Subcutaneous abdominal adipose tissue (tissue), 5 donors: ENCODE measurements at regions not wholly inside any gene's neighbourhood (a gene's known extent, or its start where the extent isn't known, plus 50 kb on each side); places are given as distances from the start of the nearest gene placed in this dataset.

ENCODE experiments used
- H3K27ac ChIP-seq: one replicate; pipeline ENCODE4 v1.7.0; 2013; ENCODE audit warnings: low read depth, mild to moderate bottlenecking, inconsistent platforms, low read length, moderate library complexity
- H3K27me3 ChIP-seq, 5 donors: one replicate each; pipeline ENCODE4 v1.7.0; 2013; ENCODE audit warnings: low read length in 5 of 5, inconsistent platforms in 1 of 5; ENCODE audit not compliant: control insufficient read depth in 5 of 5, insufficient read depth in 4 of 5
- H3K36me3 ChIP-seq, 5 donors: one replicate each; pipeline ENCODE4 v1.7.0; 2013; ENCODE audit warnings: low read length in 5 of 5; ENCODE audit not compliant: control insufficient read depth in 5 of 5, insufficient read depth in 5 of 5
- H3K4me1 ChIP-seq, 5 donors: one replicate each; pipeline ENCODE4 v1.7.0; 2013; ENCODE audit warnings: low read length in 5 of 5, mild to moderate bottlenecking in 3 of 5, moderate library complexity in 1 of 5; ENCODE audit not compliant: control insufficient read depth in 5 of 5, insufficient read depth in 5 of 5
- H3K4me3 ChIP-seq, 5 donors: one replicate each; pipeline ENCODE4 v1.7.0; 2013; ENCODE audit warnings: low read length in 5 of 5, low read depth in 1 of 5
- H3K9ac ChIP-seq, 5 donors: one replicate each; pipeline ENCODE4 v1.7.0; 2013; ENCODE audit warnings: low read length in 5 of 5, mild to moderate bottlenecking in 4 of 5, moderate library complexity in 3 of 5
- H3K9me3 ChIP-seq, 5 donors: one replicate each; pipeline ENCODE4 v1.7.0; 2013; ENCODE audit warnings: low read length in 5 of 5; ENCODE audit not compliant: control insufficient read depth in 5 of 5
- donor health status: healthy.
- donor health status: healthy.
- donor health status: healthy.
- donor health status: healthy.
- donor health status: healthy.

DNA sequence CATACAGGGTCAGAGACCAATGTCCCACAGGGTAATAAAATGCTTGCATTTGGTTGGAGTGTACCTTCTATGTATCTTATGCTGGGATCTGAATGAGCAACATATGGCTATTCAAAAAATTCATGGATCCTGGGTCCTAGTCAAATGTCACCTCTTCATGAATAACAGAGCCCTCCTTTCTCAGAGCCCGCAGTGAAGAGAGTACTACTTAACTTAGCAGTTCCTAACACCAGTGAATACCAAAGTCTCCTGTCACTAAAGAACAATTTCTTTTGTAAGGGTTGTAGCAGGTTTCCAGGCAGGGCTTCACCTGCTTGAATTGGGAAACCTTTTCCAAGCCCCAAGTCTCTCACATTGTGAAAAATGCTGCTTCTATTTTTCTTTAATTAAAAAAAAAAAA is 483.0 kb upstream of the DEPDC1 start:
- no peak overlapping the region for H3K9ac ChIP-seq
- H3K4me1 ChIP-seq = peaks cover 0 to 4% (median 0%) of the 10 kb centered on the region in 5 donors
- no peaks in the 10 kb centered on the region for H3K27me3 ChIP-seq
- H3K4me3 ChIP-seq = no peak overlapping the region
- H3K36me3 ChIP-seq = no peaks in the 10 kb centered on the region
- H3K27ac ChIP-seq = no peak overlapping the region
- no peaks in the 10 kb centered on the region for H3K9me3 ChIP-seq

GRCh38 chr1:68984289-68984688 is 487.4 kb upstream of the DEPDC1 start:
- no peaks in the 10 kb centered on the region for H3K4me1 ChIP-seq
- H3K27ac ChIP-seq = no peak overlapping the region
- H3K9me3 ChIP-seq = no peaks in the 10 kb centered on the region
- no peak overlapping the region for H3K4me3 ChIP-seq
- H3K27me3 ChIP-seq = no peaks in the 10 kb centered on the region
- H3K36me3 ChIP-seq = no peaks in the 10 kb centered on the region
- no peak overlapping the region for H3K9ac ChIP-seq

DNA sequence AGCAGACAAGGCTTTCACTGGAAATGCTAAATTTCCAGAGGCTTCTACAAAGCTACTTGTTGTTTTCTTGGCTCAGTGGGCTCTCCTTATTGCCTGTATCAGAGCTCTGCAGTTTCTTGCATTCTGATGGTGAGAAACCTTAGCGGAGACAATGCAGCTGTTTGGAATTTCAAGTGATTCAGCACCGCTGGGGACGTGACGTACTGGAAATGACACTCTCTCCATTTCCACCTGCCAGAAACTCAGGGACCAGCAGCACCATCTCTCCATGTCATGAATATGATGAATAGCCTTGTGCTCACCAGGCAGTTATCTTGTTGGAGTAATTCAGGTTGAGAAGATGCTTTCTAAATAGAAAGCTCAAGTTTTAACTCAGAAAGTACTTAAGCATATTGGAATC is 497.2 kb upstream of the DEPDC1 start:
- H3K4me1 ChIP-seq = no peaks in the 10 kb centered on the region
- no peaks in the 10 kb centered on the region for H3K9me3 ChIP-seq
- no peak overlapping the region for H3K27ac ChIP-seq
- H3K36me3 ChIP-seq = no peaks in the 10 kb centered on the region
- H3K9ac ChIP-seq = no peak overlapping the region
- H3K27me3 ChIP-seq = no peaks in the 10 kb centered on the region
- H3K4me3 ChIP-seq = no peak overlapping the region

- H3K27me3 ChIP-seq = no peaks in the 10 kb centered on the region
- H3K27ac ChIP-seq = no peak overlapping the region
- no peaks in the 10 kb centered on the region for H3K4me1 ChIP-seq
- peaks cover 0 to 6% (median 0%) of the 10 kb centered on the region in 5 donors for H3K9me3 ChIP-seq
- H3K9ac ChIP-seq = no peak overlapping the region
- no peaks in the 10 kb centered on the region for H3K36me3 ChIP-seq
- no peak overlapping the region for H3K4me3 ChIP-seq
These were observed 519.6 kb upstream of the DEPDC1 start for GRCh38 chr1:69016468-69016867.

GRCh38 chr1:69029649-69030048 is 532.8 kb upstream of the DEPDC1 start:
- Histone ChIP-seq H3K36me3 (peaks cover 0 to 3% (median 0%) of the 10 kb centered on the region in 5 donors), H3K4me3 (no peak overlapping the region), H3K27me3 (no peaks in the 10 kb centered on the region), H3K4me1 (no peaks in the 10 kb centered on the region), H3K9ac (no peak overlapping the region), H3K9me3 (peaks cover 3 to 22% (median 14%) of the 10 kb centered on the region in 5 donors), H3K27ac (no peak overlapping the region)

DNA sequence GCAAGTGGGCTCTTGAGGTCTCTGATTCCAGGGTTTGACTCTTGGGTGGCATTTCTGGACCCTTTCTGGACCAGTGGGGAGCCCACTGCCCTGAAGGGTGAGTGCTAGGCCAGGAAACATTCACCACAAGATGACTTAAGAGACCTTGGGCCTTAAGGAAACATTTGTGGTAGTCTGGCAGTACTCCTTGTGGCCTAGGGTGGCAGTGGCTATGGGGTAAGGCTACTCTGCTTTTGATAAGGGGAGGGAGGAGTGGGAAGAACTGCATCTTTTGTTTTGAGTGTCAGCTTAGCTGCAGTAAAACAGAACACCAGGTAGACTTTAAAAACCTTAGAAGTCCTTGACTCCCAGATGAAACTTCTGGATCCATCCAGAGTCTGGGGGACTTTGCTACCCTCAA is 529.3 kb upstream of the LRRC7 start:
- H3K9ac ChIP-seq = no peak overlapping the region
- H3K9me3 ChIP-seq = peaks cover 3 to 17% (median 16%) of the 10 kb centered on the region in 5 donors
- no peaks in the 10 kb centered on the region for H3K36me3 ChIP-seq
- no peak overlapping the region for H3K27ac ChIP-seq
- H3K4me1 ChIP-seq = no peaks in the 10 kb centered on the region
- H3K4me3 ChIP-seq = no peak overlapping the region
- H3K27me3 ChIP-seq = no peaks in the 10 kb centered on the region

GRCh38 chr1:69045572-69045971 is 522.1 kb upstream of the LRRC7 start:
- Histone ChIP-seq H3K4me1 (no peaks in the 10 kb centered on the region), H3K27me3 (no peaks in the 10 kb centered on the region), H3K9ac (no peak overlapping the region), H3K4me3 (no peak overlapping the region), H3K9me3 (peaks cover 0 to 2% (median 0%) of the 10 kb centered on the region in 5 donors), H3K36me3 (no peaks in the 10 kb centered on the region), H3K27ac (no peak overlapping the region)

- H3K4me3 ChIP-seq = no peak overlapping the region
- no peaks in the 10 kb centered on the region for H3K4me1 ChIP-seq
- H3K36me3 ChIP-seq = no peaks in the 10 kb centered on the region
- no peaks in the 10 kb centered on the region for H3K27me3 ChIP-seq
- no peaks in the 10 kb centered on the region for H3K9me3 ChIP-seq
- H3K27ac ChIP-seq = no peak overlapping the region
- H3K9ac ChIP-seq = no peak overlapping the region
These were observed 512.5 kb upstream of the LRRC7 start for GRCh38 chr1:69055194-69055593.

DNA sequence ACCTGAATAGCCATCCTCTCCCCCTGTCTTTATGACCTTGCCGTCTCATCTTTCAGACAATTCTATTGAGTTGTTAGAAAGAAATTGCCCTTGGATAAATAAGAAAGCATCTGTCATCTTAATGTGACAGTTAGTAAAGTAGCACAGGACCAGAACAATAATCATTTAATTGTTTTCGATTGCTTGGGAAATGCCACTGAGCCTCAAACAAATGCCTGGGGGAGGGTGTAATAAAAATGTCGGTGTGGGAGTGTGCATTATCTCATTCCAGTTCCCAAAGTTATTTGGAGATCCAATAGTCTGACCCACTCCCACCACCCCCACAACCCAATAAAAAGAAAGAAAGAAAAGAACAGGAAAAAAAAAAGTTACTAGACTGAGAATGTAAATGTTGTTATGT is 509.3 kb upstream of the LRRC7 start:
- H3K9ac ChIP-seq = no peak overlapping the region
- no peaks in the 10 kb centered on the region for H3K27me3 ChIP-seq

DNA sequence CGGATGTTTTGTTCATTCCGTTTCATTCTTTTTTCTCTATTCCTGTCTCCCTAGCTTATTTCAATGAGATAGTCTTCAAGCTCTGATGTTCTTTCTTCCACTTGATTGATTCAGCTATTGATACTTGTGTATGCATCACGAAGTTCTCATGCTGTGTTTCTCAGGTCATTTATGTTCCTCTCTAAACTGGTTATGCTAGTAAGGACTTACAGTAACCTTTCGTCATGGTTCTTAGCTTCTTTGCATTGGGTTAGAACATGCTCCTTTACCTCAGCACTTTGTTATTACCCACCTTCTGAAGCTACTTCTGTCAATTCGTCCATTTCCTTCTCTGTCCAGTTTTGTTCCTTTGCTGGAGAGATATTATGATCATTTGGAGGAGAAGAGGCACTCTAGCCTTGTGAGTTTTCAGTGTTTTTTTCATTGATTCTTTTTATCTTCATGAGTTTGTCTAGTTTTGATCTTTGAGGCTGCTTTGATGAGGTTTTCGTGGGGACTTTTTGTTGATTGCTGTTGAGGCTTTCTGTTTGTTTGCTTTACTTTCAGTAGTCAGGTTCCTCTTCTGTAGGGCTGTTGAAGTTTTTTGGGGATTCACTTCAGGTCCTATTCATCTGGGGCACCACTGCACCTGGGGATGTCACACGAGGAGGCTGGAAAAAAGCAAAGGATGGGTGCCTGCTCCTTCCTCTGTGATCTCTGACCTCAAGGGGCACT is 496.9 kb upstream of the LRRC7 start:
- H3K27me3 ChIP-seq = no peaks in the 10 kb centered on the region
- no peak overlapping the region for H3K27ac ChIP-seq
- no peak overlapping the region for H3K9ac ChIP-seq
- peaks cover 0 to 7% (median 0%) of the 10 kb centered on the region in 5 donors for H3K9me3 ChIP-seq
- no peaks in the 10 kb centered on the region for H3K36me3 ChIP-seq
- H3K4me1 ChIP-seq = no peaks in the 10 kb centered on the region
- no peak overlapping the region for H3K4me3 ChIP-seq

More for the DNA sequence above, 509.3 kb upstream of the LRRC7 start:
- no peak overlapping the region for H3K27ac ChIP-seq
- H3K9me3 ChIP-seq = no peaks in the 10 kb centered on the region
- H3K36me3 ChIP-seq = no peaks in the 10 kb centered on the region
- H3K4me3 ChIP-seq = no peak overlapping the region
- no peaks in the 10 kb centered on the region for H3K4me1 ChIP-seq
